GM13977 (cell line): ENCODE measurements at regions not wholly inside any gene's neighbourhood (a gene's known extent, or its start where the extent isn't known, plus 50 kb on each side); places are given as distances from the start of the nearest gene placed in this dataset.

ENCODE experiments used
- DNase-seq: peaks from one replicate; pipeline ENCODE4 v3.0.0; 2012; ENCODE audit warnings: low spot score
- in situ Hi-C: fragments of 300-500 bp; cut with MboI; formaldehyde crosslinking; loops from one replicate; pipeline ENCODE4 v1.12.0; 2022; ENCODE audit warnings: low sequenced_read_pairs, low pct_unique_long_range_greater_than_20kb, mixed read lengths, inconsistent platforms; ENCODE audit not compliant: unreplicated experiment
- TF ChIP-seq, protein P1 (sequence below): IDR thresholded peaks from 2 replicates; pipeline ENCODE4 v1.5.1; 2012; ENCODE audit warnings: mild to moderate bottlenecking, control low read depth; ENCODE audit not compliant: insufficient read depth; ENCODE audit errors: extremely low read depth, missing control alignments

- in situ Hi-C loops, result no loop called here
- no peak for DNase-seq
- TF ChIP-seq, protein P1, sequence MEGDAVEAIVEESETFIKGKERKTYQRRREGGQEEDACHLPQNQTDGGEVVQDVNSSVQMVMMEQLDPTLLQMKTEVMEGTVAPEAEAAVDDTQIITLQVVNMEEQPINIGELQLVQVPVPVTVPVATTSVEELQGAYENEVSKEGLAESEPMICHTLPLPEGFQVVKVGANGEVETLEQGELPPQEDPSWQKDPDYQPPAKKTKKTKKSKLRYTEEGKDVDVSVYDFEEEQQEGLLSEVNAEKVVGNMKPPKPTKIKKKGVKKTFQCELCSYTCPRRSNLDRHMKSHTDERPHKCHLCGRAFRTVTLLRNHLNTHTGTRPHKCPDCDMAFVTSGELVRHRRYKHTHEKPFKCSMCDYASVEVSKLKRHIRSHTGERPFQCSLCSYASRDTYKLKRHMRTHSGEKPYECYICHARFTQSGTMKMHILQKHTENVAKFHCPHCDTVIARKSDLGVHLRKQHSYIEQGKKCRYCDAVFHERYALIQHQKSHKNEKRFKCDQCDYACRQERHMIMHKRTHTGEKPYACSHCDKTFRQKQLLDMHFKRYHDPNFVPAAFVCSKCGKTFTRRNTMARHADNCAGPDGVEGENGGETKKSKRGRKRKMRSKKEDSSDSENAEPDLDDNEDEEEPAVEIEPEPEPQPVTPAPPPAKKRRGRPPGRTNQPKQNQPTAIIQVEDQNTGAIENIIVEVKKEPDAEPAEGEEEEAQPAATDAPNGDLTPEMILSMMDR, result no peak
Observed at GRCh38 chr3:41093476-41093875, 105.8 kb upstream of the CTNNB1 start.

GRCh38 chr3:41094351-41094750 lies 105.0 kb upstream of the CTNNB1 start:
- no peak for DNase-seq
- TF ChIP-seq, protein P1, result no peak
- in situ Hi-C loops, result no loop called here

- TF ChIP-seq, protein P1, result no peak
- in situ Hi-C loops, result no loop called here
- DNase-seq, result no peak
Observed at GRCh38 chr3:41095702-41096101, 103.6 kb upstream of the CTNNB1 start.

DNA sequence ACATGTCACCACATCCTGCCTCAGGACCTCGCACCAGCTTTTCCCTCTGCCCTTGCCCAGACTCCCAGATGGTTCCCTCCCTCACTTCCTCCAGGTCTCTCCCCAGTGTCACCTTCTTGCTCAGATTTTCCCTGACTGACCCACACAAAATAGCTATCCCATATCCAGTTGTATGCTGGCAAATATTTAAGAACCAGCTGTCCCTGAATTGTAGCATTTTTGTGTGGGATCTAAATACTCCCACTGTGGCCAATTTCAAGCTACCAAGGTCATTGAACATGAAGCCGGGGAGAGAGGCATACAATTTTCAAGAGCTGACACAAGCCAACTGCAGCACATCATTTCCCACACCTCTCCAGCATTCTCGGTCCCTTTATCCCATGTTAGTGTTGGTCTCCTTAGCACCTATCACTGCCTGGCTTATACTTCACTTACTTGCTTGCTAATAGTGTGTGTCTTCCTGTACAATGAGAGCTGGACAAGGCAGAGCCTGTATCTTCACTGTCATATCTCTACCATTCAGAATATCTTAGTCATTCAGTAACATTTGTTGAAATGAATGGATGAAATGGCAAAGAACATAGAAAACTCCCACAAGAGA lies 101.3 kb upstream of the CTNNB1 start:
- no peak for DNase-seq
- in situ Hi-C loops, result no loop called here
- TF ChIP-seq, protein P1, result no peak

DNA sequence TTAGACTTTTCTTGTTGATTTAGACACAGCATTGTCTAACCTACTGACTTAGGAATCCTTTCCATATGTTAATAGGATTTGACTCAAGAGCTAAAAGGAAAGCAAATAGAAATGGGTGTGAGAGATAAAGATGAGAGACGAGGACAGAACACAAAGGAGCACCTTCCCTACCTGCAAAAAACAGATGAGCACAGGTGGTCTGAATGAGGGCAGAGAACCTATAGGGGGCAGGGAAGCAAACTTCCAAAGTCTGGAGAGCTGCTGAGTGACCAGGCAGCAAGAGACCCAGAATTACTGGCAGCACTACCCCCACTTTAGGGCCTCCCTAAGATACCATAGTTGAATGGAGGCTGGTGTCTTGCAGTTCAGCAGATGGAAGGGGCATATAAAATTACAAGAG lies 98.1 kb upstream of the CTNNB1 start:
- TF ChIP-seq, protein P1, result no peak
- no peak for DNase-seq
- in situ Hi-C loops, result no loop called here

GRCh38 chr3:41102053-41102556 lies 97.2 kb upstream of the CTNNB1 start:
- TF ChIP-seq, protein P1, result no peak
- in situ Hi-C loops, result no loop called here
- DNase-seq, result no peak
